CD4-positive, alpha-beta T cell (primary cell): ENCODE measurements at regions not wholly inside any gene's neighbourhood (a gene's known extent, or its start where the extent isn't known, plus 50 kb on each side); places are given as distances from the start of the nearest gene placed in this dataset.

Experiments
- ATAC-seq: fragments of 200-7000 bp; cut with Tn5 transposase; one replicate; pipeline ENCODE4 v1.10.0; 2022; ENCODE audit warnings: mild to moderate bottlenecking; ENCODE audit not compliant: poor library complexity
- CTCF ChIA-PET: fragments of 350-600 bp; sonication (Branson Sonifier 250); formaldehyde crosslinking; loops from one replicate; lab custom pipeline; 2021; ENCODE audit warnings: antibody characterized with exemption, inconsistent platforms; lab: Charles Lee
- POLR2A ChIA-PET: fragments of 350-600 bp; sonication (Branson Sonifier 250); formaldehyde crosslinking; loops from one replicate; lab custom pipeline; 2021; ENCODE audit warnings: antibody characterized with exemption, inconsistent platforms; lab: Charles Lee
- DNase-seq, 14 experiments: peaks; one replicate each; pipeline ENCODE4 v3.0.0-alpha.2; 2013 to 2020; ENCODE audit warnings: mixed read lengths in 2 of 14
- H3K27ac ChIP-seq, 2 donors: one replicate each; pipeline versions ENCODE4 v1.5.1 to v1.7.0; 2013; ENCODE audit warnings: low read length in 2 of 2, low read depth in 1 of 2, mild to moderate bottlenecking in 1 of 2
- H3K27me3 ChIP-seq, 2 experiments: 1 replicate in 1 of 2; 2 replicates in 1 of 2; pipeline versions ENCODE4 v1.6.1 to v1.7.0; 2013; ENCODE audit warnings: low read length in 2 of 2, control low read depth in 1 of 2, mild to moderate bottlenecking in 1 of 2, moderate library complexity in 1 of 2; ENCODE audit not compliant: insufficient read depth in 2 of 2, control insufficient read depth in 1 of 2
- H3K36me3 ChIP-seq: one replicate; pipeline ENCODE4 v1.6.1; 2013; ENCODE audit warnings: low read length, control low read depth; ENCODE audit not compliant: insufficient read depth
- H3K4me1 ChIP-seq: one replicate; pipeline ENCODE4 v1.6.1; 2013; ENCODE audit warnings: low read length, control low read depth; ENCODE audit not compliant: insufficient read depth
- H3K4me3 ChIP-seq: one replicate; pipeline ENCODE4 v1.5.1; 2013; ENCODE audit warnings: mild to moderate bottlenecking, low read length, moderate library complexity
- H3K9me3 ChIP-seq, 2 experiments: 1 replicate in 1 of 2; 2 replicates in 1 of 2; pipeline versions ENCODE4 v1.6.1 to v1.7.0; 2013; ENCODE audit warnings: low read length in 2 of 2, mild to moderate bottlenecking in 2 of 2, control low read depth in 1 of 2, moderate library complexity in 1 of 2; ENCODE audit not compliant: control insufficient read depth in 1 of 2, insufficient read depth in 1 of 2
- H3K27ac Mint-ChIP-seq: one replicate; pipeline ENCODE4 v1.8.0; 2020; ENCODE audit warnings: mixed read lengths
- H3K27me3 Mint-ChIP-seq: one replicate; pipeline ENCODE4 v1.8.0; 2021; ENCODE audit warnings: mixed read lengths
- H3K36me3 Mint-ChIP-seq: one replicate; pipeline ENCODE4 v1.8.0; 2021; ENCODE audit warnings: low read depth, mixed read lengths
- H3K4me1 Mint-ChIP-seq: one replicate; pipeline ENCODE4 v1.8.0; 2021; ENCODE audit warnings: low read depth, mixed read lengths
- H3K4me3 Mint-ChIP-seq: one replicate; pipeline ENCODE4 v1.8.0; 2020; ENCODE audit warnings: mild to moderate bottlenecking, mixed read lengths
- H3K9me3 Mint-ChIP-seq: one replicate; pipeline ENCODE4 v1.8.0; 2020; ENCODE audit warnings: mixed read lengths
- intact Hi-C, 2 experiments: fragments of 100-400 bp; cut with DNase I in 1 of 2; cut with micrococcal nuclease in 1 of 2; formaldehyde crosslinking; loops; one replicate each; pipeline versions ENCODE4 v1.15.1 to v1.9.0; 2023 to 2025; cut with DNase I, micrococcal nuclease
- TF ChIP-seq, protein P1 (sequence below): fragments of 200-600 bp; IDR thresholded peaks from one replicate; pipeline ENCODE4 v1.8.0; 2022; ENCODE audit warnings: antibody characterized with exemption, mild to moderate bottlenecking

DNA sequence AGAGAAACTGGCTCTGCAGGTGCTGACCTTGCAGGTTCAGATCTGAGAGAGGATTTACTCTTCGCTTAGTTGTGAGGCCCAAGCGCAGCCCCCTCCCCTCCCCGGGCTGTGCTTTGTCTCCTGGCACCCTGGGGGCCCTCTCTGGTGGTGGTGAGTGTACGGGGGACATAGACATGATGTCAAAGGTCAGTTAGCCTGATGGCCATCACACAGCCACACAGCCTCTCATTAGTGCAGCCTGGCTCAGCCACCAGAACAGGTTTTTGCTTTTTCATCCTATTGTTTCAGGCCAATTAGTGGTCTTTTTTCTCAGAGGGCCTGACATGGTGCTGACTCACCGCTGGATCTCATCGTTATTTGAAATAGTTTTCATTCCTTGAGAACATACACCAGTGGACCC, 437.9 kb downstream of the AACS start:
- H3K36me3 Mint-ChIP-seq: no peaks in the 10 kb centered on the region
- CTCF ChIA-PET: no interaction called here

GRCh38 chr12:125509195-125509594, 444.0 kb downstream of the AACS start:
- Histone ChIP-seq H3K36me3 (no peaks in the 10 kb centered on the region), H3K4me3 (no peak overlapping the region), H3K27ac (no peak overlapping the region), H3K4me1 (no peaks in the 10 kb centered on the region), H3K9me3 (peaks cover 0 to 4% of the 10 kb centered on the region in 2 experiments), H3K27me3 (no peaks in the 10 kb centered on the region)
- ChIA-PET POLR2A (no interaction called here), CTCF (no interaction called here)
- DNase-seq: no peak
- Mint-ChIP-seq H3K4me1 (no peaks in the 10 kb centered on the region), H3K27ac (no peak overlapping the region), H3K27me3 (peaks cover 15% of the 10 kb centered on the region), H3K4me3 (no peak overlapping the region), H3K9me3 (peaks cover 2% of the 10 kb centered on the region), H3K36me3 (no peaks in the 10 kb centered on the region)
- intact Hi-C loops: no loop called here
- ATAC-seq: no peak
- TF ChIP-seq, protein P1, sequence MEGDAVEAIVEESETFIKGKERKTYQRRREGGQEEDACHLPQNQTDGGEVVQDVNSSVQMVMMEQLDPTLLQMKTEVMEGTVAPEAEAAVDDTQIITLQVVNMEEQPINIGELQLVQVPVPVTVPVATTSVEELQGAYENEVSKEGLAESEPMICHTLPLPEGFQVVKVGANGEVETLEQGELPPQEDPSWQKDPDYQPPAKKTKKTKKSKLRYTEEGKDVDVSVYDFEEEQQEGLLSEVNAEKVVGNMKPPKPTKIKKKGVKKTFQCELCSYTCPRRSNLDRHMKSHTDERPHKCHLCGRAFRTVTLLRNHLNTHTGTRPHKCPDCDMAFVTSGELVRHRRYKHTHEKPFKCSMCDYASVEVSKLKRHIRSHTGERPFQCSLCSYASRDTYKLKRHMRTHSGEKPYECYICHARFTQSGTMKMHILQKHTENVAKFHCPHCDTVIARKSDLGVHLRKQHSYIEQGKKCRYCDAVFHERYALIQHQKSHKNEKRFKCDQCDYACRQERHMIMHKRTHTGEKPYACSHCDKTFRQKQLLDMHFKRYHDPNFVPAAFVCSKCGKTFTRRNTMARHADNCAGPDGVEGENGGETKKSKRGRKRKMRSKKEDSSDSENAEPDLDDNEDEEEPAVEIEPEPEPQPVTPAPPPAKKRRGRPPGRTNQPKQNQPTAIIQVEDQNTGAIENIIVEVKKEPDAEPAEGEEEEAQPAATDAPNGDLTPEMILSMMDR: no peak

More for the DNA sequence above, 437.9 kb downstream of the AACS start:
- no peak for DNase-seq
- intact Hi-C loops: no loop called here
- Histone ChIP-seq H3K27ac (no peak overlapping the region), H3K4me3 (no peak overlapping the region), H3K9me3 (no peaks in the 10 kb centered on the region), H3K4me1 (no peaks in the 10 kb centered on the region), H3K36me3 (no peaks in the 10 kb centered on the region), H3K27me3 (no peaks in the 10 kb centered on the region)
- H3K9me3 Mint-ChIP-seq: no peaks in the 10 kb centered on the region
- POLR2A ChIA-PET: no interaction called here
- no peaks in the 10 kb centered on the region for H3K4me1 Mint-ChIP-seq
- TF ChIP-seq, protein P1: no peak
- no peak overlapping the region for H3K4me3 Mint-ChIP-seq
- ATAC-seq: no peak
- no peaks in the 10 kb centered on the region for H3K27me3 Mint-ChIP-seq
- H3K27ac Mint-ChIP-seq: no peak overlapping the region

DNA sequence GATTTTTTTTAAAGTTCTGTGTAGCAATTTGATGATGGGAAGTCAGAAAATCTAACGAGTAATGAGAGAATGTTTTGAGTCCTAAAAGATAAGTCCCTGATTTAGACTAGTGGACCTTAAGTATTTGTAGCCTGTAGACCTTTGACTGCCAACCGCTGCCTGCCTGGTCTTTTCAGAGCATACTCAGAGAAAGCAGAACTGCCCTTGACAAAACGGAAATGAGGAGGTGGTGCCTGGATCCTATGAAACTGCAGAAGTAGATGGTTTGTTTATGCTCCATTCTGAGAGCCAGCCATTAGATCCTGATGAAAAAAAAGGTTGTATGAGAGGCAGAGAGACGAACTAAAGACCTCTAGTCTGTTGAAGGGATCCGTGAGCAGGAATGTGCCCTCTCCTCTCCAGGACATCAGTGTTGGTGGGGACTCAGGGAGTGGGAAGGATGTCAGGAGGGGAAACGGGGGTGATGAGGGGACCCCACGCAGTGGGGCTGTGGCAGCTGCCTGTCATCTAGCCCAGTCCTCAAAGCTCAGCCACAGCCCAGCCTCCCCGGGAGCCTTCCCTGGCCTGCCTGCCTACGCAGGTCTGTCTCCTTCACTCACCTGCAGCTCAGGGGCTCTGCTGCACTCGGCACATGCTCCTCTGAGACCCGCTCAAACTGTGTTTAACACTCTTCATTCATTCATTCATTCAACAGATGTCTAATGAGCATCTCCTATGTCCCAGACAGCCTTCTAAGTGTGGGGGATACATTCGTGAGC, 447.5 kb downstream of the AACS start:
- Histone ChIP-seq H3K9me3 (peaks cover 0 to 8% of the 10 kb centered on the region in 2 experiments), H3K4me3 (no peak overlapping the region), H3K4me1 (no peaks in the 10 kb centered on the region), H3K27ac (no peak overlapping the region), H3K36me3 (no peaks in the 10 kb centered on the region), H3K27me3 (no peaks in the 10 kb centered on the region)
- intact Hi-C loops: no loop called here
- peaks cover 2% of the 10 kb centered on the region for H3K9me3 Mint-ChIP-seq
- H3K4me1 Mint-ChIP-seq: no peaks in the 10 kb centered on the region
- H3K36me3 Mint-ChIP-seq: no peaks in the 10 kb centered on the region
- DNase-seq (no peak), ATAC-seq (no peak)
- no peak overlapping the region for H3K27ac Mint-ChIP-seq
- TF ChIP-seq, protein P1: no peak
- peaks cover 15% of the 10 kb centered on the region for H3K27me3 Mint-ChIP-seq
- H3K4me3 Mint-ChIP-seq: no peak overlapping the region
- CTCF ChIA-PET: no interaction called here
- POLR2A ChIA-PET: no interaction called here
